Gastrocnemius medialis (tissue), 4 donors: ENCODE measurements at regions not wholly inside any gene's neighbourhood (a gene's known extent, or its start where the extent isn't known, plus 50 kb on each side); places are given as distances from the start of the nearest gene placed in this dataset.
A peak's percentile ranks its signal among the peaks of the same experiment; 100 is the strongest.

Experiments used
- ATAC-seq, 2 donors: fragments of 150-250 bp; one replicate each; pipeline ENCODE4 v1.9.1; 2016
- DNase-seq, 2 donors: peaks; one replicate each; pipeline ENCODE4 v3.0.0-alpha.2; 2019
- H3K27ac ChIP-seq, 4 donors: fragments of 200-600 bp; sonication (generic); 1 replicate in 1 of 4; 2 replicates in 3 of 4; pipeline ENCODE4 v1.5.1; 2016 to 2018; ENCODE audit warnings: mild to moderate bottlenecking in 2 of 4, moderate library complexity in 1 of 4
- H3K27me3 ChIP-seq, 3 donors: fragments of 200-600 bp; sonication (generic) in 2 of 3; 1 replicate in 1 of 3; 2 replicates in 2 of 3; pipeline versions ENCODE4 v1.5.1 to v1.6.0; 2016 to 2019; ENCODE audit warnings: mild to moderate bottlenecking in 1 of 3, moderate library complexity in 1 of 3
- H3K36me3 ChIP-seq, 2 donors: fragments of 200-600 bp; sonication (generic) in 1 of 2; one replicate each; pipeline ENCODE4 v1.5.1; 2017 to 2018
- H3K4me1 ChIP-seq, 2 donors: fragments of 200-600 bp; sonication (generic) in 1 of 2; one replicate each; pipeline ENCODE4 v1.5.1; 2016 to 2017; ENCODE audit warnings: mild to moderate bottlenecking in 2 of 2
- H3K4me3 ChIP-seq, 4 donors: fragments of 200-600 bp; sonication (generic) in 3 of 4; 1 replicate in 1 of 4; 2 replicates in 3 of 4; pipeline ENCODE4 v1.5.1; 2016 to 2019; ENCODE audit warnings: mild to moderate bottlenecking in 2 of 4
- H3K9me3 ChIP-seq, 3 donors: fragments of 200-600 bp; sonication (generic) in 2 of 3; 1 replicate in 1 of 3; 2 replicates in 2 of 3; pipeline ENCODE4 v1.5.1; 2016 to 2019
- CTCF ChIP-seq, 5 experiments: fragments of 450-650 bp in 3 of 5; fragments of 200-600 bp in 2 of 5; sonication (generic) in 2 of 5; IDR thresholded peaks in 4 of 5; conservative IDR thresholded peaks in 1 of 5; 1 replicate in 4 of 5; 2 replicates in 1 of 5; pipeline ENCODE4 v1.5.1; 2016 to 2019; ENCODE audit warnings: antibody characterized with exemption in 5 of 5, mild to moderate bottlenecking in 3 of 5, moderate library complexity in 3 of 5
- POLR2A ChIP-seq, 2 donors: fragments of 450-650 bp; IDR thresholded peaks; one replicate each; pipeline ENCODE4 v1.6.1; 2017; ENCODE audit warnings: antibody characterized with exemption in 2 of 2, mild to moderate bottlenecking in 2 of 2, moderate library complexity in 2 of 2
- in situ Hi-C, 4 donors: fragments of 200-750 bp; cut with MboI; loops; one replicate each; pipeline versions ENCODE4 v1.15.0 to v1.8.0; 2017; ENCODE audit warnings: low sequenced_read_pairs in 4 of 4
- intact Hi-C: fragments of 100-400 bp; cut with DNase I; formaldehyde crosslinking; loops from one replicate; pipeline ENCODE4 v1.15.1; 2023; ENCODE audit warnings: low total_unique reads

DNA sequence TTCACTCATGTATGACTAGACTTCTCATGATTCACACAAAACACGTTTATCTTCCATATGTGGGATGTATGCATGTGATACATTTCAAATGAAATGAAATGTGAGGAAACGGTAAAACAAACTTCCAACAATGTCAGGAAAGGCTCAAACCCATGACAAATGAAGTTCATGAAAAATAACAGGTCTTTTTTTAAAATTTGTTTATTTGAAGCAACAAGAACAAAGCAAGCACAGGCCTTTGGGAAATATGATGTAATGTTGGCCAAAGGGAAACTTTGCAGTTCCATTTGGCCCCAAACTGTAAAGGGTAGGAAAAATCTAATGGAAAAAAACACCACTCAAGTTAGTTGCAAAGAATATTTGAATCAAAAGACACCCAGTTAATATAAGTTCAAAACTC is 463.8 kb upstream of the ARGLU1 start:
- ATAC-seq (no peak), DNase-seq (no peak)
- Histone ChIP-seq H3K4me1 (no peaks in the 10 kb centered on the region), H3K36me3 (no peaks in the 10 kb centered on the region), H3K27me3 (no peaks in the 10 kb centered on the region), H3K27ac (no peak overlapping the region), H3K9me3 (no peaks in the 10 kb centered on the region), H3K4me3 (no peak overlapping the region)
- intact Hi-C loops = no loop called here
- in situ Hi-C loops = no loop called here
- TF ChIP-seq POLR2A (IDR thresholded peaks at IDR 0.05) (no peak), CTCF (IDR thresholded peaks at IDR 0.05 in 4 of 5, conservative IDR thresholded peaks at IDR 0.05 in 1 of 5) (no peak)

DNA sequence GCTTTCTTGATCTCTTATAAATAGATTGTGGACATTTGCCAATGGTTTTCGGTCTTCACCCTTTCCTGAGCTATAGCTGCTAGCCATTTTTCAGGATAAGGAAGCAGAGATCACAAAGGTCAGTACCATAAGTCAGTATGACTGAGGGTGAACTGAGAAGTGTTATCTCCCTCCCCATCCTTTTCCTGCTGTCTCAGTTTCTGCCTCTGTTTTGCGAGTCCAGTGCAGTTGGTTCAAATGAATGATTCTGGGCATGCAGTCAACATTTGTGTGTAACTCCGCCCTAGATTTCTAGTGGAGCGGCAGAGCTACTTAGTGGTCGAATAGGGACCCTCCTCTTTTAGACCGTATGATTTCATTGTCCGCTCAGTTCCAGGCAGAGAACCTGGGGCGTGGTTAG is 460.8 kb upstream of the ARGLU1 start:
- in situ Hi-C loops = no loop called here
- Histone ChIP-seq H3K27ac (no peak overlapping the region), H3K27me3 (no peaks in the 10 kb centered on the region), H3K9me3 (no peaks in the 10 kb centered on the region), H3K4me1 (no peaks in the 10 kb centered on the region), H3K4me3 (no peak overlapping the region), H3K36me3 (no peaks in the 10 kb centered on the region)
- intact Hi-C loops = no loop called here
- TF ChIP-seq POLR2A (IDR thresholded peaks at IDR 0.05) = no peak
- no peak for TF ChIP-seq CTCF (IDR thresholded peaks at IDR 0.05 in 4 of 5, conservative IDR thresholded peaks at IDR 0.05 in 1 of 5)
- ATAC-seq = no peak
- DNase-seq = no peak

DNA sequence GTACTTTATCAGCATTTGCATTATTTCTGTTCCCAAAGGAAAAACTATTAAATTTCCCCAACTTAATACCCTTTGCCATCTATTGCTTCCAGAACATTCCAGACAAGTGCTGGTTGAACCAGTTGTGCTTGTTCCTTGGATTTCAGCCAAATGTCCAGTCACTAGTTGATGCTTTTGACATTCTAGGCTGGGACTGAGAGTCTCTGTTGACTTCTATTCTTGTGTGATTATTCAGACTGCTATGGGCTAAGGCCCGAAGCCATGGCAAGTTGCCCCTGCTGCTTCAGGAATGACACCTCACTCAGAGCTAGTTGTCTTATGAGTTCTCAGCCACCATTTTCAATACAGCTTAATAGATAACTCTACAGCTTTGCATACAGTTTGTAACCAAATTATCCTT is 458.1 kb upstream of the ARGLU1 start:
- Histone ChIP-seq H3K36me3 (no peaks in the 10 kb centered on the region), H3K27ac (peak overlapping the region in 1 of 4 donors; percentile 7), H3K4me1 (no peaks in the 10 kb centered on the region), H3K9me3 (no peaks in the 10 kb centered on the region), H3K4me3 (no peak overlapping the region), H3K27me3 (no peaks in the 10 kb centered on the region)
- DNase-seq (peak; percentile 14 to 71), ATAC-seq (peak; percentile 80 to 81)
- in situ Hi-C loops = no loop called here
- intact Hi-C loops = no loop called here
- TF ChIP-seq CTCF (IDR thresholded peaks at IDR 0.05 in 4 of 5, conservative IDR thresholded peaks at IDR 0.05 in 1 of 5) (no peak), POLR2A (IDR thresholded peaks at IDR 0.05) (no peak)

GRCh38 chr13:107023335-107023734 is 455.4 kb upstream of the ARGLU1 start:
- Histone ChIP-seq H3K9me3 (no peaks in the 10 kb centered on the region), H3K27ac (no peak overlapping the region), H3K4me1 (no peaks in the 10 kb centered on the region), H3K27me3 (no peaks in the 10 kb centered on the region), H3K4me3 (no peak overlapping the region), H3K36me3 (no peaks in the 10 kb centered on the region)
- intact Hi-C loops (no loop called here), in situ Hi-C loops (no loop called here)
- no peak for DNase-seq
- no peak for ATAC-seq
- TF ChIP-seq CTCF (IDR thresholded peaks at IDR 0.05 in 4 of 5, conservative IDR thresholded peaks at IDR 0.05 in 1 of 5) = no peak
- TF ChIP-seq POLR2A (IDR thresholded peaks at IDR 0.05) = no peak

GRCh38 chr13:107020393-107020792 is 452.5 kb upstream of the ARGLU1 start:
- DNase-seq (no peak), ATAC-seq (no peak)
- in situ Hi-C loops (no loop called here), intact Hi-C loops (no loop called here)
- H3K27ac ChIP-seq = no peak overlapping the region
- no peaks in the 10 kb centered on the region for H3K27me3 ChIP-seq
- no peak overlapping the region for H3K4me3 ChIP-seq
- H3K9me3 ChIP-seq = no peaks in the 10 kb centered on the region
- H3K4me1 ChIP-seq = no peaks in the 10 kb centered on the region
- no peaks in the 10 kb centered on the region for H3K36me3 ChIP-seq
- TF ChIP-seq POLR2A (IDR thresholded peaks at IDR 0.05) = no peak
- TF ChIP-seq CTCF (IDR thresholded peaks at IDR 0.05 in 4 of 5, conservative IDR thresholded peaks at IDR 0.05 in 1 of 5) = no peak
